Bronchial epithelial cell (primary cell): ENCODE measurements at regions not wholly inside any gene's neighbourhood (a gene's known extent, or its start where the extent isn't known, plus 50 kb on each side); places are given as distances from the start of the nearest gene placed in this dataset.

Experiments used
- DNase-seq: peaks from one replicate; pipeline ENCODE4 v3.0.0-alpha.2; 2010; ENCODE audit warnings: low read depth
- FAIRE-seq: peaks from 2 replicates; lab custom pipeline; 2011; peaks lifted over from hg19 to GRCh38; lab: Jason Lieb, UNC
- H3K27me3 ChIP-seq: 2 replicates; pipeline ENCODE4 v1.5.1; 2011; ENCODE audit warnings: low read length; ENCODE audit not compliant: control insufficient read depth, insufficient read depth
- H3K36me3 ChIP-seq: 2 replicates; pipeline ENCODE4 v1.5.1; 2011; ENCODE audit warnings: low read length; ENCODE audit not compliant: control insufficient read depth, insufficient read depth
- H3K4me3 ChIP-seq: 2 replicates; pipeline ENCODE4 v1.5.1; 2011; ENCODE audit warnings: mild to moderate bottlenecking, low read depth, low read length, control low read depth
- TF ChIP-seq, protein P1 (sequence below): IDR thresholded peaks from 2 replicates; pipeline ENCODE4 v1.5.1; 2011; ENCODE audit warnings: mild to moderate bottlenecking, moderate library complexity, low read length, control low read depth, inconsistent platforms; ENCODE audit not compliant: insufficient read depth, severe bottlenecking

GRCh38 chr12:4046495-4046840, 173.3 kb upstream of the PARP11 start:
- FAIRE-seq (no peak), DNase-seq (no peak)
- Histone ChIP-seq H3K36me3 (no peaks in the 10 kb centered on the region), H3K4me3 (no peak overlapping the region), H3K27me3 (no peaks in the 10 kb centered on the region)
- TF ChIP-seq, protein P1, sequence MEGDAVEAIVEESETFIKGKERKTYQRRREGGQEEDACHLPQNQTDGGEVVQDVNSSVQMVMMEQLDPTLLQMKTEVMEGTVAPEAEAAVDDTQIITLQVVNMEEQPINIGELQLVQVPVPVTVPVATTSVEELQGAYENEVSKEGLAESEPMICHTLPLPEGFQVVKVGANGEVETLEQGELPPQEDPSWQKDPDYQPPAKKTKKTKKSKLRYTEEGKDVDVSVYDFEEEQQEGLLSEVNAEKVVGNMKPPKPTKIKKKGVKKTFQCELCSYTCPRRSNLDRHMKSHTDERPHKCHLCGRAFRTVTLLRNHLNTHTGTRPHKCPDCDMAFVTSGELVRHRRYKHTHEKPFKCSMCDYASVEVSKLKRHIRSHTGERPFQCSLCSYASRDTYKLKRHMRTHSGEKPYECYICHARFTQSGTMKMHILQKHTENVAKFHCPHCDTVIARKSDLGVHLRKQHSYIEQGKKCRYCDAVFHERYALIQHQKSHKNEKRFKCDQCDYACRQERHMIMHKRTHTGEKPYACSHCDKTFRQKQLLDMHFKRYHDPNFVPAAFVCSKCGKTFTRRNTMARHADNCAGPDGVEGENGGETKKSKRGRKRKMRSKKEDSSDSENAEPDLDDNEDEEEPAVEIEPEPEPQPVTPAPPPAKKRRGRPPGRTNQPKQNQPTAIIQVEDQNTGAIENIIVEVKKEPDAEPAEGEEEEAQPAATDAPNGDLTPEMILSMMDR: no peak

- H3K36me3 ChIP-seq: no peaks in the 10 kb centered on the region
- FAIRE-seq: no peak
- H3K27me3 ChIP-seq: no peaks in the 10 kb centered on the region
- no peak overlapping the region for H3K4me3 ChIP-seq
- TF ChIP-seq, protein P1: no peak
- DNase-seq: no peak
Measured at GRCh38 chr12:4045786-4046494, 172.7 kb upstream of the PARP11 start.

- Histone ChIP-seq H3K4me3 (no peak overlapping the region), H3K36me3 (no peaks in the 10 kb centered on the region), H3K27me3 (no peaks in the 10 kb centered on the region)
- FAIRE-seq (peak; percentile 91), DNase-seq (no peak)
- TF ChIP-seq, protein P1: no peak
Measured at GRCh38 chr12:4044736-4045730, 171.8 kb upstream of the PARP11 start.

DNA sequence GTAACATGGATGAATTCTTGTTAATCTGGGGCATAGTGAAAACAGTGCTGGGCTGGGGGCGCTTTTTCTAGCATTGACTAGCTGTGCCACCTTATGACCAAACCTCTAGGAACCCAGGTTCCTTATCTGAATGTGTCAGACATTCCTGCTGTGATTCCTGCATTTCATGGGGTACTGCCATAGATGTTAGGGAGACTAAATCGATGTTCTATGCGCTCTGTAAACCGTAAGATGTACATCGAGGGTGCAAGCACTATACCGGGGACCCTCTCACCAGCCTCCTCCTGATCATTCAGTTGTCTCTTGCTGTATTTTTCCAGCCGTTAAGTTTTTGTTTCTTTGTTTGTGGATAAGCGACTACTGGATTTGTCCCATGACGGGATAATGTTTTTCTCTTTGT, 170.9 kb upstream of the PARP11 start:
- TF ChIP-seq, protein P1: no peak
- Histone ChIP-seq H3K4me3 (no peak overlapping the region), H3K36me3 (no peaks in the 10 kb centered on the region), H3K27me3 (no peaks in the 10 kb centered on the region)
- FAIRE-seq (no peak), DNase-seq (no peak)

GRCh38 chr12:4041187-4041885, 168.1 kb upstream of the PARP11 start:
- FAIRE-seq (no peak), DNase-seq (peak; percentile 80)

More at GRCh38 chr12:4041187-4041885, 168.1 kb upstream of the PARP11 start:
- TF ChIP-seq, protein P1: no peak
- no peaks in the 10 kb centered on the region for H3K27me3 ChIP-seq
- no peak overlapping the region for H3K4me3 ChIP-seq
- H3K36me3 ChIP-seq: no peaks in the 10 kb centered on the region
